D341Med (cell line): ENCODE measurements at regions not wholly inside any gene's neighbourhood (a gene's known extent, or its start where the extent isn't known, plus 50 kb on each side); places are given as distances from the start of the nearest gene placed in this dataset.
"Not testable (repeated sequence)": the region's sequence is repeated elsewhere in the genome, so short reads cannot be mapped to it uniquely, and the experiment has no call there.

ENCODE experiments used
- DNase-seq: peaks from one replicate; pipeline ENCODE4 v3.0.0; 2012; ENCODE audit warnings: low spot score

DNA sequence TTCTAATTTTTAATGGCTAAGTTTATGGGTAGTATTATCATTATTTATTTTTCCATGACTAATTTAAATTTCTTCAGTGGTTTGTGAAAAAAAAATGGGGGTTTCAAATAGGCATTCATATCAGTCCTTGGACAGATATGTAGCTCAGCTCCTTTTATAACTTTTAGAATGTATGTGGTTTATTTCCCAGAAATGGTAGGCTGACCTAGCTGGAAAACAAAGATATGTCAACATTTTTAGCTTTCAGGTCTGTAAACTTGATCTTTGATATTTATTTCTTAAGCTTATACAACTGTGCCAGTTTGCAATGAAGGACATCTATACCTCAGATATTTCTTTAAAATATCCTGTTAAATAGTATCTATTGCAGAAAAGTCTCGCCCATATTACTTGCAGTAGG lies 1815.5 kb downstream of the SLITRK5 start:
- no peak for DNase-seq

GRCh38 chr13:89490661-89491060 lies 1819.5 kb downstream of the SLITRK5 start:
- DNase-seq: no peak

GRCh38 chr13:89496478-89496877 lies 1825.3 kb downstream of the SLITRK5 start:
- DNase-seq: no peak

DNA sequence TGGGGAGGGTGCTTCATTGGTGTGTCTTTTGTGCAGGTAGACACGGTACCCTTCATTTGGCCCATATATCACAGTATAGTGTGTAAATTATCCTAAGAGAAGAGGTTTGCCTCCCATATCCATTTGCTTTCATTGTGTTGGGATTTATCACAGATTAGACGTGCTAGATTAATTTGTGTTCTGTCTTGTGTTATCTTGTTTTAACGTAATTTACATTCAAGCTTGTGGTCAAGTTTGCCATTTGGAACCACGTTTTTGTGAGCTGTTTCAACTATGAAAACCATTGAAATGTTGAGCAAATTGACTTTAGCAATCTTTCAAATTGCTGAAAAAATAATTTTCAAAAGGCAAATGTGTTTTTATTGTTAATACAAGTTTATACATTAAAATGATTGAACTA lies 1826.5 kb downstream of the SLITRK5 start:
- no peak for DNase-seq

DNA sequence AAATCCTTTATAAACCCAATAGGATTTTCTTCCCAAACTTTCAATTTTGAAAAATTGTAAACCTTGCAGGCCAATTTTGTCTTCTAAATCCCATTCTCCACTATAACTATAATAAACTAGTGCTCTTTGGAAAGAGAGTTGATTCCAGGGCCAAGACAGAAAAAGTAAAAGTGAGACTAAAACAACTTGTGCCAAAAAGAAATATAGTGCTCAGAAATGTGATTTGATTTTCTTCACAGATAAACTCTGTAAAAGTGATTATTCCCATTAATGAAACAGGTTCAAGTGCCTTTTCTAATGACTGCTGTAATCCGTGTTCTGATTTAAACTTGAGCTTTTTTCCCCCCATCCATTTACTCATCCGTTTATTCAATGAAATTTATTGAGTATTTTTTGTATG lies 1831.1 kb downstream of the SLITRK5 start:
- no peak for DNase-seq

- peak; percentile 31 for DNase-seq
These were observed 1832.8 kb upstream of the MIR17HG start for GRCh38 chr13:89514534-89515312.

- no peak for DNase-seq
These were observed 1831.5 kb upstream of the MIR17HG start for GRCh38 chr13:89515948-89516347.

GRCh38 chr13:89518289-89519077 lies 1829.0 kb upstream of the MIR17HG start:
- no peak for DNase-seq

DNA sequence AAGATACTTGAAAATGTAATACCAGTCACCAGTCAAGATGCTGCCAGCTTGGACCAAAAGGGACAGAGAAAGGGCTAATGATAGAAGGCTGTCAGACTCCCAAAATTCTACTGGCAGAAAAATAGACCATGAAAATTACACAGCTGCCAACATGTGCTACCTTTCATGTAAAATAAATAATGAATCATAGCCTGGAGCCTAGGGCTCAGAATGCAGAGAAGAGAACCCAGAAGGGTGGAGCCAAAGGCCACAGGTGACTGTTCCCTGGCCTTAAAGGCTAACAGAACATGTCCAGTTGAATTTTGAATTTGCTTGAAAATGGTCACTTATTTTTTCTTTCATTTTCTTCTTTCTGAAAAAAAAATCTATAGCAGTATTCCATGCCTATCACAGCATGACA lies 1827.0 kb upstream of the MIR17HG start:
- no peak for DNase-seq

DNA sequence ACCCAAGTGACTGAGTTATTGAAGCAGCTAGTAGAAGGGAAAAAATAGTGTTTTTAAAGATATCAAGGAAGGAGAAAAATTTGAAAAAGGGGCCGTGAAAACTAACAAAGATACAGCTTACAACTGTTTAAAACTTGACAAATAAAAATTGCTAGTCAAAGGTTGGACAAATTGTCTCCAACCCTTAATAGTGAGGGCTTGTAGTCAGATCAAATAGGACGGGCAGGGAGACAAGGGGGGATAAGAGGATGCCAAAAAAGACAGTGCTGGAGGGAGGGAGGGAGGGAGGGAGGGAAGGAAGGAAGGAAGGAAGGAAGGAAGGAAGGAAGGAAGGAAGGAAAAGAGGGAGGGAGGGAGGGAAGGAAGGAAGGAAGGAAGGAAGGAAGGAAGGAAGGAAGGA lies 1825.8 kb upstream of the MIR17HG start:
- DNase-seq: not testable (repeated sequence)

- peak; percentile 6 for DNase-seq
These were observed 1806.1 kb upstream of the MIR17HG start for GRCh38 chr13:89541091-89542030.

DNA sequence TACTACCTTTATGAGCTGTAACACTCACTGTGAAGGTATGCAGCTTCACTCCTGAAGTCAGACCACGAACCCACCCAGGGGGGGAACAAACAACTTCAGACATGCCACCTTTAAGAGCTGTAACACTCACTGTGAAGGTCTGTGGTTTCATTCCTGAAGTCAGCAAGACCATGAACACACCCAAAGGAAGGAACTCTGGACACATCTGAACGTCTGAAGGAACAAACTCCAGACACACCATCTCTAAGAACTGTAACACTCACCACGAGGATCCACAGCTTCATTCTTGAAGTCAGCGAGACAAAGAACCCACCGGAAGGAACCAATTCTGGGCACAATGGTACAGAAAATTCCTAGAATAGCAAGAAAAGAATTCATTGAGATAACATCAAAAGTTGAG lies 1796.5 kb upstream of the MIR17HG start:
- DNase-seq: no peak

GRCh38 chr13:89554801-89555200 lies 1792.7 kb upstream of the MIR17HG start:
- no peak for DNase-seq

GRCh38 chr13:89565476-89566100 lies 1781.9 kb upstream of the MIR17HG start:
- DNase-seq: no peak

DNA sequence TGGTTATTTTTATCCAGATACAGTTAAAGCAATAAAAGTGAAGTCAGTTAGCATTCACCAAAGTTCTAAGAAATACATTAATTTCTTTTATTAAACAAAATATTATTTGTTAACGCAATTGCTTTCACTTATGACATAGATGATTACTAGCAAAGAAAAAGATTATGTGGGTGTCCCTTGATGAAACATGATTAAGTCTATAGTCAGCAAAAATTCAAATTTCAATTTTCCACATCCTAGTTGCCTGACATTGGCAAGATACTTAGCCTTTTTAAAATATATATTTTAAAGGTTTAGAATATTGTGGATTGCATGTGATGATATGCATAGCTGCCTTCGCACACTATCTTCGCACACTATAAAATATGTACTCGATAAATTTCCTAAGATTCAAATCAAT lies 1780.5 kb upstream of the MIR17HG start:
- DNase-seq: no peak

GRCh38 chr13:89568276-89568675 lies 1779.2 kb upstream of the MIR17HG start:
- DNase-seq: no peak

- peak; percentile 2 for DNase-seq
These were observed 1778.7 kb upstream of the MIR17HG start for GRCh38 chr13:89568746-89569145.

GRCh38 chr13:89571676-89572075 lies 1775.8 kb upstream of the MIR17HG start:
- DNase-seq: no peak

GRCh38 chr13:89574077-89574476 lies 1773.4 kb upstream of the MIR17HG start:
- no peak for DNase-seq

GRCh38 chr13:89577301-89577700 lies 1770.2 kb upstream of the MIR17HG start:
- no peak for DNase-seq

DNA sequence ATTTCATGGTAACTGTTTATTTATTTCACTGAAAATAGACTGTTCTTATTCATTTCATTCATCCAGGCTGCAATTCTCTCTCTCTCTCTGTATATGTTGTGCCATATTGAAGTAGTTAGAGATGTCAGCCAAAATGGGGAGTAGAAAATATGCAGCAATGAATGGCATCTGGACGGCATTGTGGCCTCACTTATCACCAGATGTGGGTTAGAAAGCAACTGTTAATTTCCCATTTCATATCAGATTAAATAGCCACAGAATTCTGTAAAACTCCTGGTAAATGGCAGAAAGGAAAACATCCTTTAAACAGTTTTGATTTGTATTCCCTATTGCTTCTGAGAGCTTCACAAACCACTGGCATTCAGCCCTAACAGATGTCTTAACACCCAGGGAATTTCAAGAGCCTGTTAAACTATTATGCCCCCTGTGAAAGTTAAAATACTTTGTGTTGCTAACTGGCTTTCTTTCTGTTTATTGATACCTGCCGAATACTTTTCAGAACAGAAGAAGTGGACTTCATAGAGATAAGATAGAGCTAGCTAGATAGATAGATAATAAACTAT lies 1763.3 kb upstream of the MIR17HG start:
- no peak for DNase-seq

DNA sequence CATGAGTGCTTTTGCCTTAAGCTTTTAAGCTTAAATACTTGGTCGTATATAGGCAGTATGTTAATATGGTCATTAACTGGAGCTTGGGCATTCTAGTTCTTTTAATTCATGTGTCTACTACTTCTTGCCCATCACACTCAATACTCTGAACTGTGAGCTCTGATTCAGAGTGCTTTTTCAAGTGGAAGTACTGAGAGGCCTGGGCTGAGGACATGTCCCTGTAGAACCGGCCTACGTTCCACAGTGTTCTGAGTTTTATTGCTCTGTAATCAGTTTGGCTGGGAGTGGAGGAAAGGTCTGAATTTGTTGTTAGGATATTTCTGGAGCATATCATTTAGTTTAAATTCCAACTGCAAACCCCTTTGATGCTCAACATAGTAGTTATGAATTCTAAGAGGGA lies 1744.8 kb upstream of the MIR17HG start:
- DNase-seq: no peak
